Embryonic facial prominence (tissue), 1 donor: ENCODE measurements at regions not wholly inside any gene's neighbourhood (a gene's known extent, or its start where the extent isn't known, plus 50 kb on each side); places are given as distances from the start of the nearest gene placed in this dataset.

Experiments
- DNase-seq: peaks from one replicate; pipeline ENCODE4 v3.0.0-alpha.2; 2016; ENCODE audit errors: extremely low spot score

- no peak for DNase-seq
These were observed 841.5 kb upstream of the FANCL start for GRCh38 chr2:59082657-59083056.

DNA sequence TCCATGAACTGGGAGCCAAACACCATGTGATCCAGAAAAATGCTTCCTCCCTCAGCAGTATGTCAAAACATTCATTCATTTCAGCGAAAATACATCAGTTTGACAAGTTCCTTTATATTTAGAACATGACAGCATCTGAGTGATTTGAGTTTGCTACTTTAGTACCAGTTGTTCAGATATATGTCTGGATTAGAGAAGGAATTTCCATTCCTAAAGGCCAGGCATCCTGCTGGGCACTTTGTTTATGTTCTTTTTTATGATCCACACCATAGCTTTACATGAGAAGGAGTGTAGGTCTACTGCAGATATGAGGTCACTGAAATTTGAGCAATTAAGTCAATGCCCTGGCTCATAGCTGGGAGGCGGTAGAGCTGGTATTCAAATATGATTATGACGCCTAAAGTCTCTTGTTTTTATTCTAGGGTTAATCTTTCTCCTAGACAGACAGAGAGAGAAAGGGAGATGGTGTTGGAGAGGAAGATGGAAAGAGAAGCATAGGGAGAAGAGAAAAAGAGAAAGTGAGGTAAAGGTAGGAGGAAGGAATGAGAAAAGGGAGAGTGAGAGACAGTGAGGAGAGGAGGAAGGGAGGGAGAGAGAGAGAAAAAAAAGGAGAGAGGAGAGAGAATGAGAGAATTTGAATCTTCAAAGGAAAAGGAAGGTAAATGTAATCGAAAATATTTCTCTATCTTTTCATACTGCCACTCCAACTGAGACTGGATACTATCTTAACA, 839.5 kb upstream of the FANCL start:
- no peak for DNase-seq

DNA sequence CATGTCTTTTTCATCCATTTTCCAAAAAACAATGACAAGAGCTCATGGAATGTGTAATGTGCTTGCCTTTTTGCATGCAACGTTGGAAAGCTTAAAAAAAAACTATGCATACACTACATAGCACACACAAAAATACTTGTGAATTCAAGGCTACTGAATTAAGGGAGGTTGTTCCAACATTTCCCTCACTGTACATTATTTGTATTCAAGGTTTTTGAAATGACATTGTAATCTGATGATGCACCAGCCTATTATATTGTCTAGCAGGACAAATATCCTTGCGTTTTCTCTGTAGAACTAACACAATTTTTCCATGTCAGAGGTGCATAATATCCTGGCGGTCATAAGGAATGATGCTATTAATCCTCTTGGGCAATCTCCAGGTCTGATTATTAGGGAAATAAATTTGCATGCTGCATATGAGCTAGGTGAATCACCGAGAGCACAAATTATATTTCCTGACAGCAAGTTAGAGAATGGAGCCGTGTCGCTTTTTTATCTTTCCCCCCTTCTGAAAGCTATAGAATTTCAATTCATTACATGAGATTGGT, 836.9 kb upstream of the FANCL start:
- no peak for DNase-seq

GRCh38 chr2:59077026-59077725, 836.1 kb upstream of the FANCL start:
- DNase-seq, result no peak

DNA sequence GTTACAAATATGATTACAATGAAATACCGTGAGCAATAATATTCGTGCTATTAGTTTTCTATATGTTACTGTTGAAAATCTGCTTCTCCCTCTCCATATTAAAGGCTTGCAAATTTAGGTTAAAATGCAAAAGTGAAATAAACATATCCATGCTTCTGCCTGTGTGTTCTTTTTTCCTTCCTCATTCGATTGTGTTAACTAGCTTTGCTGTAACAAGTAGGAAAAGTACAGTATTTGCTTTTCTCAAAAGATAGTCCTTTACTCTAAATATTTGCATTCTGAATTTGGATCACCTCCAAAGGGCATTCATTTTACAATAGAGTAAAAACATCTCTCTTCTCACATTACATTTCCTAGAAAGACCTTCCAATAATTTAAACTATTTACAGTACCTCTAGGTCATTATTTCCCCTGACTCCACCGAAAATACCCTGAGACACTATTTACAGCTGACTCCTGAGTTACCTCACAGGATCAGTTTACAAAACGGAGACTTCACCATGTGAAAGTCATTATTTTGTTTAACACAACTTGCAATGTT, 835.0 kb upstream of the FANCL start:
- no peak for DNase-seq

DNA sequence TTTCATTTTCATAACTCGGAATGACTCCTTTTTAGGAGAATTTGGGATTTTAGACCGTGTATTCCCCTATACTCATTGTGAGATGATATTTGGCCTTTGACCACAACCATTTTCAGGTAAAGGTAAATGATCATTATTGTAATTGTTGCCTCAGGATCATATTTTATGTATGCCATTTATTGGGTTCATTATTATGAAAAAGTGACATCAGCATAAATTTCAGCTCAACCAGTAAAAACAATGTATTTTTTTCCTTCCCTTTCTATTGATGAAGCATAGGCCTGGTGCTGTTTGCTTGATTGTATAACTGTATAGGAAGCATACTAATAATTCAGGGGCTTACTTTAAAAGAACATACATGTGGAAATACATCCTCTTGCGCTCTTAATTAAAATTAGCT, 832.9 kb upstream of the FANCL start:
- DNase-seq, result no peak

DNA sequence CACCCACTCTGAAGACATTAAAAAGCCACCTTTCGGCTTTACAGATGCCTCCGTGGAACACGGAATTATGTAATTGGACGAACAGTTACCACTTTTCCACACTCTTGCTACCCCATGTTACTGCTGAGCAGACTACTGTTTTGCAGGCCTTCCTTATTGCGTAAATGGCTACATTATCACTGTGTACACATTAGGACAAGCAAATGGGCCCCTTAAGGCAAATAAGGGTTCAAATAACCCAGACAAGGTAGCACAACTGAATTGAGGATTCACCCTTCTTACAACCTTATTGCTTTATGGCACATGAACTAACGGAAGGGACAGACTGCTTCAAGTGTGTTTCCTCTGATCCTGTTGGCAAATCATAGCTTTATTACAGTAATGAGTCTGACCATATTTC, 832.2 kb upstream of the FANCL start:
- no peak for DNase-seq

DNA sequence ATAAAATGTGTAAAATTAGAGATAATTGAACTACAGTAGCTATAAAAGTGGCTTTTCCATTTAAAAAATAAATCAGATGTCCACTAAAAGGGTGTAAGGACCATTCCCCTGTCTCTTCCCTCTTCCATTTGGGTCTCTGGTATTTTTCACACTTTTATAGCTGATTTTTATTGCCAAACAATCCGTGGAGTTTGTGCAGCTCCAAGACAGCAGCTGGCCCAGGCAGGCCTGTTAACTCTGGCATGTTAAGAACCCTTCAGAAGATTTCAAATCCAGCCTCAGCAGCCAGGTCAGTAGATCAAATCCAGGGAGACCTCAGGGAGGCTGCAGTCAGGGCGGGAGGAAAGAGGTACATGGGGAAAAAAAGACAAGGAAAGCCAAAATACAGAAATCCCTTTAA, 827.1 kb upstream of the FANCL start:
- no peak for DNase-seq

- no peak for DNase-seq
These were observed 825.8 kb upstream of the FANCL start for GRCh38 chr2:59066787-59067399.

- no peak for DNase-seq
These were observed 806.4 kb upstream of the FANCL start for GRCh38 chr2:59047373-59047995.

GRCh38 chr2:59046401-59047372, 805.6 kb upstream of the FANCL start:
- no peak for DNase-seq

DNA sequence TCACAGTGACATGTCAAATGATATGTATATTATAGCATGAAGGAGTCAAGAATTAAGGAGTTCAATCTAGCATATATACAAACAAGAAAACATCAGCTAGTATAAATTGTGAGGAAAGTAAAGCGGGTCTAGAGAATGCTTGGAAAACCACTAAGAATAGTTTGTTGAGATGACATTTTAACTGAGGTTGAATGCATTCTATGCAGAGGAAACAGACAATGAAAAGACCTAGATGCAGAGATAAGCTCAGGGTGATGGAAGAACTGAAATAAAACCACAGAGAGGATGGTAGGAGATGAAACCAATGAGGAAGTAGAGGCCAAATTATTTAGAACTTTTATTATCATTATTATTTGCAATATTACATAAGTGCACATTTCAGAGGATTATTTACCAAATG, 803.6 kb upstream of the FANCL start:
- DNase-seq, result no peak

GRCh38 chr2:59041139-59041538, 800.0 kb upstream of the FANCL start:
- DNase-seq, result no peak

DNA sequence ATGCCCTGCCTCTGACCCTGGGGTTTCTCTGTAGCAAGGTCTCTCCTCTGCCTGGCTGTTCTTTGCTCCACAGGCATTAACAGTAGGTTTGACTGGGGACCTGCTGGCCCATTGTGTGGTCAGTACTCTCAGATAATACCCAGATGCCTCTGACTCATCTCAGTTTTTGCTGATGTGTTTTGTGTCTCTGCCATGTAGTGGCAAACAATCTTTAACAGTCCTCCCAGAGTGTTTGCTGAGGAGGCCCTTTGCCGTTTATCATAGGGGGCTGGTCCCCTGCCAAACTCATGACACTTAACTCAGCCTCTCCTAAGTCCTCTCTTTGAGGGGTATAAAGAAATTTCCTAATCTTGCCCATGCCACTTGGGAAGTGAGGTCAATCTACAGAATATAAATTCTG, 793.7 kb upstream of the FANCL start:
- no peak for DNase-seq

- DNase-seq, result no peak
These were observed 793.0 kb upstream of the FANCL start for GRCh38 chr2:59034106-59034505.

DNA sequence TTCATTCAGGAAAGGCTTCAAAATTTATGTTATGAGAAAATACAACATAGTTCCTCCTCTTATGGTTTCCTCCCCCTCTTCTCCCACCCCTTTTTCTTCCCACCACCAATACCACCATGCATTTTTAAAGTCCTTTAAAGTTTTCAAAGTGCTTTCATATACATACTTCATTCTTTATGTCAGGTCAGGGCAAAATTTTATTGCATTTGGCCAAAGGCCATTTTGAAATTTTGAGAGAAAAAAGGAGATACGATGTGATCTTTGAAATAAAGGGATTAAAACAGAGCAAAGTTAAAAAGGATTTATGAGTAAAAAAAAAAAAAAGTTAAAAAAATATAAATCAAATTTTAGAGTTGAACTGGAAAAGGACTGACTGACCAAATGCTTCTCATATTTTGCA, 792.5 kb upstream of the FANCL start:
- no peak for DNase-seq

GRCh38 chr2:59032499-59032898, 791.4 kb upstream of the FANCL start:
- no peak for DNase-seq

DNA sequence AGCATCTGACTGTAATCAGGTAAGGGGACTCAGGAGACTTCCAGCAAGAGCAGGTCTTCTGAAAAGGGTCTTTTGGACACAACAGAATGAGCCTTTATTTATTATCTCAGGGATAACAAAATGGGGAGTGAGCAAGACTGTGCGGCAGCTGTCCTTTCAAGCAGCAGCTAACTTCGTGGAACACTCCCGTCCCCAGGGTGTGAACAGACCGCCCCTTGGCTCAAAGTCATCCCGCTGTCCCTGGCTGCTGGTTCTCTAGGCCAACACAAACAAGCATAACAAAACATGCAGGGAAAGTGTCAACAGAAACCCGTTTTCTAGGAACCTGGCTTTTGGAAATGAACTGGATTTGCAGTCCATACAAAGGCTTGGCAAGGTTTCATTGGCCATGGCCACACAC, 787.9 kb upstream of the FANCL start:
- no peak for DNase-seq

GRCh38 chr2:59027320-59027719, 786.2 kb upstream of the FANCL start:
- DNase-seq, result no peak

- no peak for DNase-seq
These were observed 784.1 kb upstream of the FANCL start for GRCh38 chr2:59025157-59025757.

GRCh38 chr2:59021786-59022185, 780.7 kb upstream of the FANCL start:
- no peak for DNase-seq
